ENCODE measurements at regions not wholly inside any gene's neighbourhood (a gene's known extent, or its start where the extent isn't known, plus 50 kb on each side); places are given as distances from the start of the nearest gene placed in this dataset.

- TF ChIP-seq MAX (IDR thresholded peaks at IDR 0.05; ENCODE audit: insufficient read depth, insufficient read length) (no peak), CTCF (IDR thresholded peaks at IDR 0.05; ENCODE audit: extremely low read depth in 1 of 2, insufficient read depth in 1 of 2, low read depth in 1 of 2, low read length in 2 of 2) (no peak), EZH2 (IDR thresholded peaks at IDR 0.05; ENCODE audit: borderline replicate concordance, low read depth, low read length, severe bottlenecking) (no peak), POLR2A (IDR thresholded peaks at IDR 0.05; ENCODE audit: low read depth, low read length) (no peak), JUN (IDR thresholded peaks at IDR 0.05; ENCODE audit: borderline replicate concordance, insufficient read depth, insufficient read length, low read depth) (no peak), POLR2AphosphoS5 (IDR thresholded peaks at IDR 0.05; ENCODE audit: insufficient read depth, low read depth, low read length) (no peak), MYC (IDR thresholded peaks at IDR 0.05; ENCODE audit: low read depth, low read length) (no peak)
These were observed 83.4 kb upstream of the STMND1 start for GRCh38 chr6:17018425-17018824.

Measured in endothelial cell of umbilical vein (primary cell).